Left lobe of liver (tissue), 2 donors: ENCODE measurements at regions not wholly inside any gene's neighbourhood (a gene's known extent, or its start where the extent isn't known, plus 50 kb on each side); places are given as distances from the start of the nearest gene placed in this dataset.

ENCODE experiments used
- ATAC-seq: fragments of 200-7000 bp; cut with Tn5 transposase; one replicate; pipeline ENCODE4 v1.9.1; 2020; ENCODE audit warnings: mild to moderate bottlenecking, moderate library complexity
- DNase-seq: peaks from one replicate; pipeline ENCODE4 v3.0.0-alpha.2; 2020; ENCODE audit warnings: low spot score
- donor health status: DM: no; HTN: no; CAD: no; lungs with moderate emphysema.
- donor health status: DM: no; HTN: yes; CAD: no.

DNA sequence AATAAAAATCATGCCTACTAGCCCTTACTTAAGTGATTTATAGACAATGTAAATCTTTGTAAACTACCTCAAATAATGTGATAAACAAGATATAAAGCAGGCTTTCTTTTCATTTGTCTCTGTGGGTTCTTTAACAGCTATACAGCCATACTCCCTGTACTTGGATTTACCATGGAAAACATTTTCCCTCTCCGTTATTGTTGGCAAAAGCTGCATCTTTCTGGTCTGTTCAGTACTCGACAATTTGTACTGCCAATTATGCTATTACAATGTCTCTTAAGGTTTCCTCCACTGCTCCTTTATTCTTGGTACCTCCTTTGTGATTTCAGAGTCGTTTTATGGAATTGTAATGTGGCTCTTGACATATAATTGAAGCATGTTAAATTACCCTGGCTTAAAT, 426.3 kb upstream of the PKDCC start:
- ATAC-seq (no peak), DNase-seq (no peak)

- no peak for DNase-seq
- no peak for ATAC-seq
These were observed 425.5 kb upstream of the PKDCC start for GRCh38 chr2:41622301-41622700.

DNA sequence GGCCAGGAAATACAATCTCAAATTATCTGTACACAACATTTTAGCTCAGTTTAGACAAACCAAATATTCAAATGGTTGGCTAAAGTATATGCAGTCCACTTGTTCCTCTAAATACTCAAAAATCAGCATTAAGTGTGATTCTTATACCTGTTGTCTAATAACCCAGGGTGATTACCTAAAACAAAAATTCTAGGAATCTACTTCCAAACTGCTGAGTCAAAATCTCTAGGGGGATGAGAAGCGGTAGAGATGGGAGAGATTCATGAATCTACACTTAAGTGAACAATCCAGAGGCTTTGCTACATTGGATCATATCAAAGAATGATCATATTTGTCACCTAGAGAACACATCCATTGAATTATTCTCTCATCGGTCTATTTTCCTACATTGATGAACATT, 420.9 kb upstream of the PKDCC start:
- DNase-seq: no peak

DNA sequence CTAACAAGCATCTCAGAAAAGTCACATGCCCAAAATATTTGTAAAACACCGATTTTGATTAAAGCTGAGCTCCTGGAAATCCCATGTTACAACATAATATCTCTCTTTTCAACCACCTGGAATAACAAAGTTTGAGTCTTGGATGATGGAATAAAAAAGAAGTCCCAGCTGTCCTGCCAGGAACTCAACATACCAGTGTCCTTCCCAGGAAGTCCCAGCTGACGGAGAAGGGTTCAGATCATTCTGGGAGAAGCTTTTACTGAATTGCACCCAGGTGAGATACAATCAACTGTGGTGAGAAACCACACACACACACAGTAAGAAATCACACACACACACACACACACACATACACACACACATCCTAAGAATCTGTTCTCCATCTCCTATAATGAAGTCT, 413.1 kb upstream of the PKDCC start:
- no peak for DNase-seq
- ATAC-seq: no peak

More for the DNA sequence above, 420.9 kb upstream of the PKDCC start:
- no peak for ATAC-seq

- DNase-seq (no peak), ATAC-seq (no peak)
These were observed 402.9 kb upstream of the PKDCC start for GRCh38 chr2:41644936-41645335.

GRCh38 chr2:41647468-41648050, 400.3 kb upstream of the PKDCC start:
- no peak for DNase-seq
- ATAC-seq: no peak

DNA sequence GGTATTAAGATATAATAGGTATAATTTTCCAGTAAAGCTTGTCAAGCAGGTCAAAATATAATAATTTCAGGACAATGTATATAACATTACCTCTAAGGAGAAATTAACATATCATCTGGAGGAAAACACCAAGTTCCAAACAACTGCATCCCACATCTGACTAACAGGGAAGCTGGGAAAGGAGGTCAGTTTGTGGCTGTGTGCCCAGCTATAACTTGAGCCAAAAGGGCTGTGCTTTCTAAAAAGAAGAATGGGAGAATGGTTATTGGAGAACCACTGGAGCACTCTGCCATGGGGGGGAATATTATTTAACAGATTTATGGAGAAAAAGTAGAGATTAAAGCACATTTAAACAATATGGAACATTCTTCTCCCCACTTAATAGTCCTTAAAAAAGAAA, 390.6 kb upstream of the PKDCC start:
- no peak for ATAC-seq

GRCh38 chr2:41659758-41660157, 388.1 kb upstream of the PKDCC start:
- DNase-seq: no peak
- no peak for ATAC-seq

More for the DNA sequence above, 390.6 kb upstream of the PKDCC start:
- DNase-seq: no peak

DNA sequence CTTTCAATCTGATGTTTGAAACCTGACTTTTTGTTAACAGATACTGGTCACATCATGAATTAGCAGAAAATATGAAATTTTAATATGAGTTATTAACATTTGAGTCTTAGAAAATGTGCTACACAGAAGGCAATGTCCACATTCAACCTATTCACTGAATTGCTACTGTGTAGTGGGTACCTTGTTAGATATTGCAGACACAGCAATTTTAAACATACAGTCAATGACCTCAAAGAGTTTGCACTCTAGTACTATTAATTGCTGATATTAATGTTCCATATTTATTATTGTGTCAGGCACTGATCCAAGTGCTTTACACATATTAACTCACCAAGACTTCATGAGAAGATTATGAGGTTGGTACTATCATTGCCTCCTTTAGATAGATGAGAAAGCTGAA, 385.4 kb upstream of the PKDCC start:
- no peak for ATAC-seq
- DNase-seq: no peak

GRCh38 chr2:41663056-41663455, 384.8 kb upstream of the PKDCC start:
- no peak for DNase-seq
- ATAC-seq: no peak

DNA sequence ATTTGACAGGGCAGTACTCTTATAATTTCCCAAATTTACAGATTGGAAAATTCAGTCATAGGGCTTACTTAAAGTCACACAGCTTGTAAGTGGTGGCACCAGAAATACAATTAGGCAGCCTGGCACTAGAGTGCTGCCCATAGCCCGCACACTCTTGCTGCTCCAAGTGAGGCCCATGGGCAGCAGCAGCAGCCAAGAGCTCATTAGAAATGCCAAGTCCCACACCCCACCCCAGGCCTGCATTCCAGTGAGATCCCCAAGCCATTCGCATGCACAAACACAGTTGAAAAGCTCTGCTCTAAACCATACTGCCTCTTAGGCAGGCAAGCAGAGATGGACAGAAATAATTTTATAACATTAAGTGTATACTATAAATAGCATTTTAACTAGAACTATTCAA, 379.3 kb upstream of the PKDCC start:
- DNase-seq (no peak), ATAC-seq (no peak)

DNA sequence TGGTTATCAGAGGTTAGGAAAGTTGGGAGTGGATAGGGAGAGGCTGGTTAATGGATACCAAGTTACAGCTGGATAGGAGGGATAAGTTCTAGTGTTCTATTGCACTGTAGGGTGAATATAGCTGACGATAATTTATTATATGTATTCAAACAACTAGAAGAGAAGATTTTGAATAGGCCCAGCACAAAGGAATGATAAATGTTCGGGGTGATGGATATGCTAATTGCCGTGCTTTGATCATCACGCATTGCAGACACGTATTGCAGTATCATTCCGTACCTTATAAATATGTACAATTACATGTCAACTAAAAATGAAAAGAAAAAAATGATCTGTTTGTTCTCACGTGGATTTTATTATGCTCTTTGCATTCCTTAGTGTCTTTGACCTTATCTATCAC, 369.2 kb upstream of the PKDCC start:
- ATAC-seq (no peak), DNase-seq (no peak)

GRCh38 chr2:41686156-41686555, 361.7 kb upstream of the PKDCC start:
- DNase-seq: no peak
- ATAC-seq: no peak

GRCh38 chr2:41691561-41691960, 356.3 kb upstream of the PKDCC start:
- ATAC-seq: peak; percentile 13
- DNase-seq: no peak

DNA sequence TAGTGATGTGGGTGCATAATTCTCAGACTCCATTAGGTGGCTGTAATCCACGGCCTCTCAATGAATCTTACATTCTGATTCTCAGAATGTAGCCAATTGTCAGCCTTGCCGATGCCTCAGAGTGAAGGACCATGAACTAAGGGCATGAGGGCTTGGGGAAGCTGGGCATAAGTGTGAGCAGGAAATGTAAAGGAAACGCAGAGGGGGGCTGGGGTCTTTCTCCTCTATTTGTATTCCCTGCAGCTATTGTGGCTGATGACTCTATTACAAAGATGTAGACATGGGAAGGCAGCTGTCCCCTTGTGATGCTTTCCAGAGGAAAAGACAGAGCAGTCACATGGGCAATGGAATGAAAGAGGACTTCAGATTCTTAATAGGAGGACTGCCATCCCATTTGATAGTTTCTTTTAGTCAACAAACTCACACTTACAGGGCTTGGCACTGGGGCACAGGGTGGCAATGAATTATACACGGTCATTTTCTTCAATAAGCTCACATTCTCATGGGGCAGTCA, 353.2 kb upstream of the PKDCC start:
- DNase-seq: no peak
- no peak for ATAC-seq

- DNase-seq (no peak), ATAC-seq (no peak)
These were observed 352.4 kb upstream of the PKDCC start for GRCh38 chr2:41695198-41696113.

GRCh38 chr2:41697389-41697788, 350.4 kb upstream of the PKDCC start:
- ATAC-seq (no peak), DNase-seq (no peak)

DNA sequence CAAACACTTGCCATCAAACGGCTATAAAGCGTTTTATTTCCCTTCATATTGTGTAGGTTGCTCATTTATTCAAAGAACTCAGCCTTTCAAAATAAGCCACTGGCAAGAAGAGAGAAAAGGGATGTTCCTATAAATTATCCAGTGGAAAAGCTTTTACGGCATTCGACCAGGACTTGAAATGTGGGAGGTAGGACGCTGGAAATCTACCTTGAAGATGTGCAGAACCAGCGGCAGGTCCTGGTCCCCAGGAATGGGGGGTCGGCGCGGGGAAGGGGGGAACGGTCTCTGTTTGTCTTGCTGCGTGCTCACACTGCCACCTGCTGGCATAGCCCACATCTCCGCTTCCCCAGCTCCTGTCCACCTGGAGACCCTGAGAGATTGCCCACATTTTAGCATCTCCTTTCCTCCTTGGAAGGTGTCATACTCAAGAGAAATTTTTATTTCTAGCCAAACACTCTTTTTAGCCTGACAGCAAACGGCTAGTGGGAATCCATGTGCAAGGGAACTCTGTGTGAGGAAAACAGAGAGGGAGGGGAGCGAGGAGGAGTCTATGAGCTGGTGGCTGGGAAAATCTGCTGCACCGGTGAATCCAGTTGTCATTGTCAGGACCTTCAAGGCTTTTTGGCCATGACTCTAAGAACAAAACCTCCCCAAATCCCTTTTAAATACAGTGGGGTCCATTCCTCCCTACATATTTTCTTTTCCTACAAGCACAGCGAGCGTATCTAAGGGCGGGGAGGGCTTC, 349.0 kb upstream of the PKDCC start:
- no peak for DNase-seq
- ATAC-seq: peak; percentile 66

DNA sequence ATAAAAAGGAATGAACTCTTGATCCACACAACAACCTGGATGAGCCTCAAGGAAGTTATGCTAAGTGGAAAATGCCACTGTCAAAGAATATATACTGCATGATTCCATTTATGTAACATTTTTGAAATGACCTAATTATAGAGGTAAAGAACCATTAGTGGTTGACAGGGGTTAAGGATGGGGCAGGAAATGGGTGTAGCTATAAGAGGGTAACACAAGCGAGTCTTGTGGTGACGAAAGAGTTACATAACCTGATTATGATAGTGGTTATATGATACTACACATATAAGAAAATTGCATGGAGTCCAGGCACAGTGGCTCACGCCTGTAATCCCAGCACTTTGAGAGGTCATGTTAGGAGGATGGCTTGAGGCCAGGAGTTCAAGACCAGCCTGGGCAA, 346.6 kb upstream of the PKDCC start:
- ATAC-seq (no peak), DNase-seq (no peak)

- no peak for ATAC-seq
These were observed 344.7 kb upstream of the PKDCC start for GRCh38 chr2:41703123-41703522.

GRCh38 chr2:41705634-41706033, 342.2 kb upstream of the PKDCC start:
- ATAC-seq (no peak), DNase-seq (no peak)

More at GRCh38 chr2:41703123-41703522, 344.7 kb upstream of the PKDCC start:
- DNase-seq: no peak

DNA sequence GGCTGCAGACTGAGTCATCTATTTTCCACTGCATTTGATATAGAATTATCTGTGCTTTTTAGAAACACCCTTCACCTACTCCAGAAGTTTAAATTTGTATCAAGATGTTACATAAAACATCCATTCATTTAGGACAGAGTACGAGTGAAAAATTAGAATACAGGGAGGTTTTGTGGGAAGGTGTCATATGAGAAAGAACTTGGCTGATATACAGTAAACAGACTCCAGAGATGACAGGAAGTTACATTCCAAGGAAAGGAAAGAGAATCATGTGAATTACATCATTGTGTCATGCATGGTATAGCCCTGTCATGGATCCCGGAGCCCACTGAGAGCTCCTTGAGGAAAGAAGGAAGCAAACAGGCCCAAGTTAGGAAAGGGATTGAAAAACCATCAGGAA, 341.5 kb upstream of the PKDCC start:
- DNase-seq: no peak
- no peak for ATAC-seq
